Activated naive CD4-positive, alpha-beta T cell treated with anti-CD3 and anti-CD28 coated beads, Interleukin-2, amount 50 U/mL, for 72 hours (primary cell): ENCODE measurements at regions not wholly inside any gene's neighbourhood (a gene's known extent, or its start where the extent isn't known, plus 50 kb on each side); places are given as distances from the start of the nearest gene placed in this dataset.
"Not testable (repeated sequence)": the region's sequence is repeated elsewhere in the genome, so short reads cannot be mapped to it uniquely, and the experiment has no call there.

Experiments used
- ATAC-seq, 2 donors: fragments of 150-1000 bp; cut with Tn5 transposase; 2 replicates each; pipeline ENCODE4 v1.10.0; 2021; ENCODE audit warnings: mild to moderate bottlenecking in 2 of 2, moderate library complexity in 2 of 2
- DNase-seq, 2 donors: peaks; one replicate each; pipeline ENCODE4 v3.0.0; 2021 to 2022; ENCODE audit warnings: low spot score in 2 of 2
- H3K27ac Mint-ChIP-seq, 2 donors: one replicate each; pipeline ENCODE4 v1.8.0; 2022; ENCODE audit warnings: mild to moderate bottlenecking in 2 of 2, mixed read lengths in 2 of 2
- H3K36me3 Mint-ChIP-seq, 2 donors: one replicate each; pipeline ENCODE4 v1.8.0; 2022; ENCODE audit warnings: mixed read lengths in 2 of 2
- H3K9me3 Mint-ChIP-seq, 2 donors: one replicate each; pipeline ENCODE4 v1.8.0; 2022; ENCODE audit warnings: mixed read lengths in 2 of 2

DNA sequence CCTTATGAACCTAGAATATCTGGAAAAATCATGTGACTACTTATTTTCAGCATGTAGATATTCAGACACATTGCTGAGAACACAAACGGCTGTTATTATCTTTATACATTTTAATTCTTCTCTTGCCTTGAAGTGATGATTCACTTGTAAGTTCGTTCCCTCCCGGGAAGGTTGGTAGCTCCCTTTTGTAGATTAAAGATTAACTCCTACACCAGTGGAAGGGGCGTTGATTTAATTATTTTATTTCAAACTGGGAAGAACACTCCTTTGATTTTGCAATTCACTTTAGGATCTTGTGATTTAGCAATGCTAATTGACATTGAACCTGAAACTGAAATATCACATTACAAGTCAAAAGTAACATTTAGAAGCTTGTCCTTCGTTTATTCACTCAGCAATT, 103.4 kb downstream of the VCY start:
- peaks cover 0 to 9% of the 10 kb centered on the region in 2 donors for H3K9me3 Mint-ChIP-seq
- ATAC-seq (no peak), DNase-seq (no peak)

DNA sequence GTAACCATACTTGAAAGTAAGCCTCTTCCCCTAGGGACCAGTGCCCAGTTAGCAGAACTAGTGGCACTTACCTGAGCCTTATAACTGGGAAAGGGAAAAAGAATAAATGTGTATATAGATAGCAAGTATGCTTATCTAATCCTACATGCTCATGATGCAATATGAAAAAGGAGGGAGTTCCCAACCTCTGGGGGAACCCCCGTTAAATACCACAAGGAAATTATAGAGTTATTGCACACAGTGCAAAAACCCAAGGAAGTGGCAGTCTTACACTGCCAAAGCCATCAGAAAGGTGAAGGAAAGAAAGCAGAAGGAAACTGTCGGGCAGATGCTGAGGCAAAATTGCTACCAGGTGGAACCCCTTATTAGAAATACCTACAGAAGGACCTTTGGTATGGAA, 92.2 kb downstream of the VCY start:
- not testable (repeated sequence) for H3K27ac Mint-ChIP-seq, H3K9me3 Mint-ChIP-seq, DNase-seq, ATAC-seq
- H3K36me3 Mint-ChIP-seq, result peaks cover 5 to 18% of the 10 kb centered on the region in 2 donors

More for the DNA sequence above, 103.4 kb downstream of the VCY start:
- H3K27ac Mint-ChIP-seq, result no peak overlapping the region
- no peaks in the 10 kb centered on the region for H3K36me3 Mint-ChIP-seq

DNA sequence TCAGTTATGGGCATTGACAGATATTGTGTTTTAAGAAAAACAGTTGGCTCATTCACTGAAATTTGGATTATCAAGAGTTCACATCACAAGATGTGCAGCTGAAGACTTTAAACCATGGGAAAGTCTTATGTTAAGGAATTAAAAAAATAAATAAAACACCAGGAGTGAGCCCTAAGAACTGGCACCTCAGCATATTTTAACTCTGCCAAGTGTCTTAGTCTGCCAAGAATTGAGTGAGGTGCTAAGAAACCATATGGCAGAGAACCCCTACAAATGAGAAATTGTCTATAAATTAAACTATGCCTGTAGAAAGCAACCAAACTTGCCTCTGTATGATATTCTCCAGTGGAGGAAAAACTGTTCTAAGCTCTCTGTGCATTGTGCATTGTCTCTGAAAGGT, 78.5 kb downstream of the VCY start:
- no peak for ATAC-seq
- Mint-ChIP-seq H3K27ac (no peak overlapping the region), H3K9me3 (peaks cover 8 to 10% of the 10 kb centered on the region in 2 donors), H3K36me3 (peaks cover 0 to 12% of the 10 kb centered on the region in 2 donors)
- no peak for DNase-seq

DNA sequence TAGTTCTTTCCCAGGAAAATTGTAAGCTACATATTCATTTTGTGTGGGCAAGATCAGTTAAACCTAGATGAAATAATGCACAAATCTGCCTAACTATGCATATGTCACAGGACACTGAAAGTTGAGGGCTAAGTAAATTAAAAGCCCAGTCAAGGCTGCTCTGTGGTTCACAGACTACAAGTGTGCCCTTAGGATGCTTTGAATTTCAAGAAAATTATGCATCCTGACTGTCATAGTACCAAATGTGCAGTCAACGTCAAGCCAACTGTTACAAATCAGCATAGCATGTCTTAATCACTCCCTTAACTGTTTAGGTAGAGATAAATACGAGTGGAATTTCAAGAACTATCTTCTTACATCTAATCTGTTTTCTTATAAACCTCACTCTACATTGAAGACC, 55.8 kb downstream of the VCY start:
- not testable (repeated sequence) for H3K9me3 Mint-ChIP-seq, H3K36me3 Mint-ChIP-seq, ATAC-seq, DNase-seq, H3K27ac Mint-ChIP-seq
